ENCODE measurements at regions not wholly inside any gene's neighbourhood (a gene's known extent, or its start where the extent isn't known, plus 50 kb on each side); places are given as distances from the start of the nearest gene placed in this dataset.

DNA sequence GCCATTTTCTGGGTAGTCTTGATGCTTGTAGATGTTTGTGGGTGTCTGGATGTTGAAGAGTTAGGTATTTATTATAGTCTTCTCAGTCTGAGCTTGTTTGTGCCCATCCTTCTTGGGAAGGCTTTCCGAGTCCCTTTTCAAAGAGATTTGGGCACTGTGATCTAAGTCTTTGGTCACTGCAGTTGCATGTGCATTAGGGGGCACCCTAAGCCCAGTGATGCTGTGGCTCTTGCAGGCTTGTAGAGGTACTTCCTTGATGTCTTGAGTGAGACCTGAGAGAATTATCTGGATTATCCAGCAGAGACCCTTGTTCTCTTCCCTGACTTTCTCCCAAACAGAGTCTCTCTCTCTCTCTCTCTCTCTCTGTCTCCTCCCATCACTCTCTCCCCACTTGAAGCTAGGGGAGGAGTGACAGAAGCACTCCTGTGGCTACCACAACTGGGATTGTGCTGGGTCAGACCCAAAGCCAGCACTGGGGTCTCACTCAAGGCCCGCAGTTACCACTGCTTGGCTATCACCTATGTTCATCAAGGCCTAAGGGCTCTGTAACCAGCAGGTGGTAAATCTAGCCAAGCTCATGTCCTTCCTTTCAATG is 68.5 kb downstream of the TMCO5A start:
- TF ChIP-seq, protein P1, sequence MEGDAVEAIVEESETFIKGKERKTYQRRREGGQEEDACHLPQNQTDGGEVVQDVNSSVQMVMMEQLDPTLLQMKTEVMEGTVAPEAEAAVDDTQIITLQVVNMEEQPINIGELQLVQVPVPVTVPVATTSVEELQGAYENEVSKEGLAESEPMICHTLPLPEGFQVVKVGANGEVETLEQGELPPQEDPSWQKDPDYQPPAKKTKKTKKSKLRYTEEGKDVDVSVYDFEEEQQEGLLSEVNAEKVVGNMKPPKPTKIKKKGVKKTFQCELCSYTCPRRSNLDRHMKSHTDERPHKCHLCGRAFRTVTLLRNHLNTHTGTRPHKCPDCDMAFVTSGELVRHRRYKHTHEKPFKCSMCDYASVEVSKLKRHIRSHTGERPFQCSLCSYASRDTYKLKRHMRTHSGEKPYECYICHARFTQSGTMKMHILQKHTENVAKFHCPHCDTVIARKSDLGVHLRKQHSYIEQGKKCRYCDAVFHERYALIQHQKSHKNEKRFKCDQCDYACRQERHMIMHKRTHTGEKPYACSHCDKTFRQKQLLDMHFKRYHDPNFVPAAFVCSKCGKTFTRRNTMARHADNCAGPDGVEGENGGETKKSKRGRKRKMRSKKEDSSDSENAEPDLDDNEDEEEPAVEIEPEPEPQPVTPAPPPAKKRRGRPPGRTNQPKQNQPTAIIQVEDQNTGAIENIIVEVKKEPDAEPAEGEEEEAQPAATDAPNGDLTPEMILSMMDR (IDR thresholded peaks at IDR 0.05): peak; percentile 39
- TF ChIP-seq JUNB (IDR thresholded peaks at IDR 0.05): no peak
- TF ChIP-seq POLR2A (IDR thresholded peaks at IDR 0.05; ENCODE audit: low read length): no peak
- TF ChIP-seq FOSL2 (IDR thresholded peaks at IDR 0.05): no peak
- TF ChIP-seq FOSL2 (CRISPR knock-in tag; IDR thresholded peaks at IDR 0.05): no peak
- peak; percentile 52 for TF ChIP-seq SMC3 (IDR thresholded peaks at IDR 0.05)
- TF ChIP-seq, protein P2, sequence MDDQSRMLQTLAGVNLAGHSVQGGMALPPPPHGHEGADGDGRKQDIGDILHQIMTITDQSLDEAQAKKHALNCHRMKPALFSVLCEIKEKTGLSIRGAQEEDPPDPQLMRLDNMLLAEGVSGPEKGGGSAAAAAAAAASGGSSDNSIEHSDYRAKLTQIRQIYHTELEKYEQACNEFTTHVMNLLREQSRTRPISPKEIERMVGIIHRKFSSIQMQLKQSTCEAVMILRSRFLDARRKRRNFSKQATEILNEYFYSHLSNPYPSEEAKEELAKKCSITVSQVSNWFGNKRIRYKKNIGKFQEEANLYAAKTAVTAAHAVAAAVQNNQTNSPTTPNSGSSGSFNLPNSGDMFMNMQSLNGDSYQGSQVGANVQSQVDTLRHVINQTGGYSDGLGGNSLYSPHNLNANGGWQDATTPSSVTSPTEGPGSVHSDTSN (IDR thresholded peaks at IDR 0.05): no peak
- TF ChIP-seq POLR2AphosphoS2 (conservative IDR thresholded peaks at IDR 0.05; ENCODE audit: low read length): no peak
- TF ChIP-seq, protein P3, sequence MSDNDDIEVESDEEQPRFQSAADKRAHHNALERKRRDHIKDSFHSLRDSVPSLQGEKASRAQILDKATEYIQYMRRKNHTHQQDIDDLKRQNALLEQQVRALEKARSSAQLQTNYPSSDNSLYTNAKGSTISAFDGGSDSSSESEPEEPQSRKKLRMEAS (IDR thresholded peaks at IDR 0.05): no peak
- peak; percentile 67 to 77 for TF ChIP-seq RAD21 (conservative IDR thresholded peaks at IDR 0.05 in 1 of 2, IDR thresholded peaks at IDR 0.05 in 1 of 2)
- TF ChIP-seq CHD2 (IDR thresholded peaks at IDR 0.05; ENCODE audit: low read length, partially characterized antibody): no peak
